ENCODE measurements at regions not wholly inside any gene's neighbourhood (a gene's known extent, or its start where the extent isn't known, plus 50 kb on each side); places are given as distances from the start of the nearest gene placed in this dataset.

DNA sequence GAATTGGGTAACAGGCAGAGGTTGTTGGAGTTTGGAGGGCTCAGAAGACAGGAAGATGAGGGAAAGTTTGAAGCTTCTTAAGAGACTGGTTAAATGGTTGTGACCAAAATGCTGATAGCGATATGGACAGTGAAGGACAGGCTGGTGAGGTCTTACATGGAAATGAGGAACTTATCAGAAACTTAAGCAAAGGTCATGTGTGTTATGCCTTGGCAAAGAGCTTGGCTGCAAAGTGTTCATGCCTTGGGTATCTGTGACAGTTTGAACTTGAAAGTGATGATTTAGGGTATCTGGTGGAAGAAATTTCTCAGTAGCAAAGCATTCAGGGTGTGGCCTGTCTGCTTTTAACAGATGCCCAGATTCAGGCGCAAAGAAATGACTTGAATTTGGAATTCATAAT is 64.5 kb upstream of the EEPD1 start:
- no peak for DNase-seq (ENCODE audit: extremely low read depth, low read depth, low spot score)

DNA sequence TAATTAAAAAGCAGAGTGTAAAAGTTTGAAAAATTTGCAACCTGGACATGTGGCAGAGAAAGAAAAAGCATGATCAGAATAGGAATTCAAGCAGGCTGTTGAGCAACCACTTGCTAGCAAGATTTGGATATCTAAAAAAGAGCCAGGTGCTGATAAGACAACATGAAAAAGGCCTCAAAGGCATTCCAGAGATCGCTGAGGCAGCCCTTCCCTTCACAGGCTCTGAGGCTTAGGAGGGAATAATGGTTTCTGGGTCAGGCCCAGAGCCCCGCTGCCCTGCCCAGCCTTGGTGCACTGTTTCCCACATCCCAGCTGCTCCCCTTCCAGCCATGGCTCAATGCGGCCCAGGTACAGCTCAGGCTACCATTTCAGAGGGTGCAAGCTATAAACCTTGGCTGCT is 64.1 kb upstream of the EEPD1 start:
- no peak for DNase-seq (ENCODE audit: extremely low read depth, low read depth, low spot score)

DNA sequence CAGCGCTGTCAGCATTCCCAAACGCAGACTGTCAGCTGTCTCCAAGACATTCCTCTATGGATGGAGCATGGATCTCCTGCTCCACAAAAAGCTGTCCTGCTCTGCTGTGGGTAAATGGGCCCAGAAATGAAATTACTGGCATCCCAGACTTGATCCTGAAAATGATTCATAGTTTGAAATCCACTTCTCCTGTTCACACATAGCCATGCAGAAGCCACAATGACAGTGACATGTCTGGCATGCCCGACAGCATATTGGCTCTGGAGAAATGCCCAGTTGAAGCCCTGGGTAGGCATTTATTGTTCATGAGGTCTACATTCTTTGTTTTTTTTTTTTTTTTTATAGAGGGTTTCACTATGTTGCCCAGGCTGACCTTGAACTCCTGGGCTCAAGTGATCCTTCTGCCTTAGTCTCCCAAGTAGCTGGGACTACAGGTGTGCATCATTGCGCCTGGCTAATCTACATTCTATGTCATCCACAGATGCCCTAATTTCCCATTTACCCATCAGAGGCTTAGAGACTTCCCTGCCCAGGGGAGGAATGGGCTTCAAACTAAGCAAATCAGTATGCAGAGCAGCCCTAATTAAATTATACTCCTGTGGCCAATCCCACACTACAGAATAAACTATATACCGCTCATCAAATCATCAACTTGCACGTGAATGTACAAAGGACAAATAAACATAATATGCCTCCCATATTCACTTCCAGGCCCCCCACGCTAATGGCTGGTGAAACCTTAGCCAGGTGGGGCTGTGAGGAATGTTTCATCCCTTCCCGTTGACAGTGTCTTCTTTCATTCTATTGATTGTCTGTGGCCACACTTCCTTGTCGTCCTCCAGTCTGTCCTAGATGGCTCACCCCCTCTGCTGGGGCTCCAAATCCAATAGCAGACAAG is 61.8 kb upstream of the EEPD1 start:
- no peak for DNase-seq (ENCODE audit: extremely low read depth, low read depth, low spot score)

DNA sequence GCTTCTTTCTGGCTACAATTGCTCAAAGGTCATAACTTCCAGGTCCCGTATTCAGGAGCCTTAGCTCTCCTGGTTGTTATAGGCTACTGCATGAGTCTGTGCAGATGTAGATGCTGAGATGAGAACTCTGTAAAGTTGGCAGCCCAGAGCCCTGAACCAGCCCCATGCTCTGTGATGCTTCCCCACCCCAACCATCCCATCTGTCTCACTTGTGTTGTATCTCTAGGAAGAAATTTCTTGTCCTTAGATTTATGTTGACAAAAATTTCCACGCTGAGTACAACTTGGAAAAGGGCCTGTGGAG is 61.2 kb upstream of the EEPD1 start:
- no peak for DNase-seq (ENCODE audit: extremely low read depth, low read depth, low spot score)

DNA sequence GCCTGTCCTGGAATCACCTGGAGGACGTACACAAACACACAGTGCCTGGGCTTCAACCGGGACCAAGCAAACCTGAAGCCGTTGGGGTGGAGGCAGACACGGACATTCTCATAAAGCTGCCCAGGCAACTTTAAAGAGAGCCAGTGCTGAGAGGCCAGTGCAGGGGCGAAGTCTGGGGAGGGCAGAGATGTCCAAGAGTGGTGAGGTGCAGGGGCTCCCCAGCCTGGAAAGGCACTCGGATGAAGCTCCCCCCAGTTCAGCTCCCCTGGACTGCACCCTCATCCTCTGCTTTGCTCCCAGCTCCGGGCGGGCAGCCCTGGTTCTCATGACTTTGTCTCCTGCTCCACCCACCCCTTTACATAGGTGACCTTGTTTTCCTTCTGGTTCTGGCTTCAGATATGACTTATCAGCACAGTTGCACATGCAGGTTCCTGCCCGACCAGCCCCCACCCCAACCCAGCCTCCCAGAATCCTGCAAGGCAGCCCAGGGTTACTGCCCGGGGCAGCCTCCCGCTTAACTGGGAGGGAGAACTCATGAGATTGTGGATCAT is 60.8 kb upstream of the EEPD1 start:
- no peak for DNase-seq (ENCODE audit: extremely low read depth, low read depth, low spot score)

DNA sequence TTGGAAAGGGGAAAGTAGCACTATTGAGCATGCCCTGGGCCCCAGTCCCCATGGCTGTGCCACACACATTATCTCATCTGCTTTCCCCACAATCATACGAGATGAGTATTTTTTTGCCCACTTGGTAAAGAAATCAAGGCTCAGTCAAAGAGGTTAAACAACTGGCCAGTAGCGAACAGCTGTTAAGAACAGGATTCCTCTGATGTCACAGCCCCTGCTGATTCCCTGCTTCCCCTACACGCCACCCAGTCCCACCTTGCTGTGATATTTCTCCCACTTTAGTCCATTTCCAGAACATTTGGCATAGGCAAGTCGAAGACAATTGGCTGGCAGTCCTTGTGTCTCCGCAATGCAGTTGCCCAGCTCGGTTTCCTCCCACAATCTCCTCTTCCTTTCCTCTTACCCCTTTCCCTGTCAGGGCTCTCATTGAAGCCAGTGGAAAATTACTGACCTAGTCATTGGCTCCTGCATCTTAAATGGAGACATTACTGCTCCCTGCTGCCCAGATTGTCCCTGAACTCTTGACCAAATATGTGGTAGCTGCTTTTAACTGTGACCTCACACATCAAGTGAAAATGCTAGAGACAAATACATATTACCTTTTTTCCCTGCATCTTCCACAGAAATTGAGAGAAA is 56.5 kb upstream of the EEPD1 start:
- no peak for DNase-seq (ENCODE audit: extremely low read depth, low read depth, low spot score)

DNA sequence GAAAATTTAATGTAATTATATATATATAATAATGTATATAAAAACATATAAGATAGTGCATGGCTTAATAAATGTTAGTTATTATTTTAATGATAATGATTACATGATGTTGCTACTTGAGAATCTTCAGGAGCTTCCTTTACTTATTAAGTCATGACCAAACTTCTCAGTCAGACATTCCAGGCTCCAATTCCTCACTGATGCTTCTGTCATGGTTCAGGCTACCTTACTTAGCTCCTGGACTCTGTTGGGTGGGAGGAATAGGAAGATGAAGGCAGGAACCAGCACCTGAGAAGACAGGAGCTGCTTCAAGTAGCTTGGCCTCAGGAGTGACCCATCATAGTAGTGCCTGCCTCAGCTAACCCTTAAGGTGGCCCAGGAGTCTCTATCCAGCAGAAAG is 55.0 kb upstream of the EEPD1 start:
- DNase-seq (ENCODE audit: extremely low read depth, low read depth, low spot score) = no peak

DNA sequence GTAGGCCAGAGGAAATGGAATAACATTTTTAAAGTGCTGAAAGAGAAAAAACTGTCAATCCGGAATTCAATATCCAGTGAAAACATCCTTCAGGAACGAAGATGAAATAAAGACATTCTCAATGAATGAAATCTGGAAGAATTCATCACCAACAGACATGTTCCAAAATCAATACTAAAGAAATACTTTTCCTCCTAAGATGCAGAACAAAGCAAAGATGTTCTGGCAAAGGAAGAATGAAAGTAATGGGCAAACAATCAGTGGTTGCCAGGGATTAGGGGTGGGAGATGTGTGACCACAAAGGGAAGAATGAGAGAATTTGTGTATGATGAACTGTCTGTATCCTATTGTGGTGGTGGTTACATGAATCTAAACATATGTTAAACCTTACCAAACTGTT is 52.8 kb upstream of the EEPD1 start:
- DNase-seq (ENCODE audit: extremely low read depth, low read depth, low spot score) = no peak

DNA sequence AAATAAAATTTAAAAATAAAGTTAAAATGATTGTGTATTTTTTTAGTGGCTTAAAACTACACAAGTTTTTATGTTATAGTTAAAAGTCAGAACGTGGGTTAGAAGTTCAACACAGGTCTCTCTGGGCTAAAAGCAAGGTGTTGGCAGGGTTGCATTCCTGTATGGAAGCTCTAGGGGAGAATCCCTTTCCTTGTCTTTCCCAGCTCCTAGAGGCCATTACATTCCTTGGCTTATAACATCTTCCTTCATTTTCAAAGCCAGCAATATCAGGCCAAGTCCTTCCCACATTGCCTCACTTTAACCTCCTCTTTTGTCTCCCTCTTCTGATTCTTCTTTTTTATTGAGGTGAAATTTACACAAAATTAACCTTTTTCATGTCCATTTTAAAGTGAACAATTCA is 52.4 kb upstream of the EEPD1 start:
- DNase-seq (ENCODE audit: extremely low read depth, low read depth, low spot score) = no peak
